Suprapubic skin (tissue), 4 donors: ENCODE measurements at regions not wholly inside any gene's neighbourhood (a gene's known extent, or its start where the extent isn't known, plus 50 kb on each side); places are given as distances from the start of the nearest gene placed in this dataset.

ENCODE experiments used
- EP300 ChIP-seq: sonication (generic); formaldehyde crosslinking; IDR thresholded peaks from one replicate; pipeline ENCODE4 v1.6.1; 2017; ENCODE audit warnings: antibody characterized with exemption
- POLR2A ChIP-seq, 2 donors: fragments of 450-650 bp; IDR thresholded peaks; one replicate each; pipeline ENCODE4 v1.6.1; 2017; ENCODE audit warnings: antibody characterized with exemption in 2 of 2, mild to moderate bottlenecking in 2 of 2, moderate library complexity in 2 of 2
- POLR2AphosphoS5 ChIP-seq, 3 donors: sonication (generic); formaldehyde crosslinking; IDR thresholded peaks; one replicate each; pipeline ENCODE4 v1.6.1; 2017; ENCODE audit warnings: antibody characterized with exemption in 3 of 3
- TF ChIP-seq, protein P1 (sequence below), 2 donors: fragments of 200-600 bp in 1 of 2; fragments of 450-650 bp in 1 of 2; sonication (generic) in 1 of 2; IDR thresholded peaks; one replicate each; pipeline ENCODE4 v1.5.1; 2016 to 2019; ENCODE audit warnings: antibody characterized with exemption in 2 of 2, mild to moderate bottlenecking in 1 of 2, moderate library complexity in 1 of 2

DNA sequence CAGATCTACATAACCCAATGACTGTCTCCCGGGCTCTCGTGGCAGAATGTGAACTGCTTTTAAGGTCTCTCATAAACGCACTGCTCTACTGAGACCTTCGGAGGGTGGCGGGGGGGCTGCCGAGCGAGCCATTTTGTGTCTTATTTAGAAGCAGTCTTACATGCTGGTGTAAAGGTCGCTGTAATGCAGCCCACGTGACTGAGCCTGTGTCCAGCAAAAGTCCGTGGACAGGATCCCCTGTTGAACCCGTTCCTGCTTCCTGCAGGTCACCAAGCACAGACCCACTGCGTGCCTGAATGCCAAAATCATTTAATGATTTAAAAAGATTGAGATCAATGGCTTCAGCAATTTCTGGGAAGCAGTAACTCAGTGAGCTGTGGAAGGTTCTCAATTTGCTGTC, 415.9 kb downstream of the BCOR start:
- TF ChIP-seq, protein P1, sequence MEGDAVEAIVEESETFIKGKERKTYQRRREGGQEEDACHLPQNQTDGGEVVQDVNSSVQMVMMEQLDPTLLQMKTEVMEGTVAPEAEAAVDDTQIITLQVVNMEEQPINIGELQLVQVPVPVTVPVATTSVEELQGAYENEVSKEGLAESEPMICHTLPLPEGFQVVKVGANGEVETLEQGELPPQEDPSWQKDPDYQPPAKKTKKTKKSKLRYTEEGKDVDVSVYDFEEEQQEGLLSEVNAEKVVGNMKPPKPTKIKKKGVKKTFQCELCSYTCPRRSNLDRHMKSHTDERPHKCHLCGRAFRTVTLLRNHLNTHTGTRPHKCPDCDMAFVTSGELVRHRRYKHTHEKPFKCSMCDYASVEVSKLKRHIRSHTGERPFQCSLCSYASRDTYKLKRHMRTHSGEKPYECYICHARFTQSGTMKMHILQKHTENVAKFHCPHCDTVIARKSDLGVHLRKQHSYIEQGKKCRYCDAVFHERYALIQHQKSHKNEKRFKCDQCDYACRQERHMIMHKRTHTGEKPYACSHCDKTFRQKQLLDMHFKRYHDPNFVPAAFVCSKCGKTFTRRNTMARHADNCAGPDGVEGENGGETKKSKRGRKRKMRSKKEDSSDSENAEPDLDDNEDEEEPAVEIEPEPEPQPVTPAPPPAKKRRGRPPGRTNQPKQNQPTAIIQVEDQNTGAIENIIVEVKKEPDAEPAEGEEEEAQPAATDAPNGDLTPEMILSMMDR (IDR thresholded peaks at IDR 0.05) = no peak
- no peak for TF ChIP-seq POLR2A (IDR thresholded peaks at IDR 0.05)
- TF ChIP-seq EP300 = no peak
- TF ChIP-seq POLR2AphosphoS5 (IDR thresholded peaks at IDR 0.05) = no peak
